ENCODE measurements at regions not wholly inside any gene's neighbourhood (a gene's known extent, or its start where the extent isn't known, plus 50 kb on each side); places are given as distances from the start of the nearest gene placed in this dataset.
A peak's percentile ranks its signal among the peaks of the same experiment; 100 is the strongest.

DNA sequence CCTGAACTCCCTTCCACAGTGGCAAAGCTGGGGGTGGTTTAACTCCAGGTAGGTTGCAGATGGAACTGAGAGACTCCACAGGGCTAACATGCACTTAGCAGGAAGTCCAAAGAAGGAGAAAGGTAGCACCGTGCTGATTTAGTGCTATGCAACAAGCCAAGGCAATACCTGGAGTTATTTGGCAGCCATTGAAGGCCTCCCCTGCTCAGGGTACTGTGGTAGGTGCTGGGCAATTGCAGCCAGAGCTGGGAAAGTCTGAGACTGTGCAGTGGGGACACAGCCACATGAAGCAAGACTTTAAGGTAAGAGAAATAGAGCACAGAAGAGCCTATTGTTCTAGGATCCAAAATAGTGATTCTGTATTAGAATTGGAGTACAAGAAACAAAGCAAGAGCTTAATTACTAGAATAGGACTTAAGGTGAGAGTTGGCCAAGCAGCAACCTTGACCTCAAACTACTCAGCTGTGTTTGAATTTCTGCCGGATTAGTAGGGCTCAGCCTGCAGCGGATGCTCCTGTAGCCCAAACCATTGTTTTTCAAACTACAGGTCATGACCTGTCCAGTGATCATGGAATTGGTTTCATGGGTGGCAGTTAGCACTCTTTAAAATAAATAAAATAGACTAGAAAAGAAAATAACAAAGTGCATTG lies 80.8 kb upstream of the STMND1 start:
- Mint-ChIP-seq H3K36me3 (ENCODE audit: low read depth) (no peaks in the 10 kb centered on the region), H3K4me3 (no peak overlapping the region)
- DNase-seq = no peak

DNA sequence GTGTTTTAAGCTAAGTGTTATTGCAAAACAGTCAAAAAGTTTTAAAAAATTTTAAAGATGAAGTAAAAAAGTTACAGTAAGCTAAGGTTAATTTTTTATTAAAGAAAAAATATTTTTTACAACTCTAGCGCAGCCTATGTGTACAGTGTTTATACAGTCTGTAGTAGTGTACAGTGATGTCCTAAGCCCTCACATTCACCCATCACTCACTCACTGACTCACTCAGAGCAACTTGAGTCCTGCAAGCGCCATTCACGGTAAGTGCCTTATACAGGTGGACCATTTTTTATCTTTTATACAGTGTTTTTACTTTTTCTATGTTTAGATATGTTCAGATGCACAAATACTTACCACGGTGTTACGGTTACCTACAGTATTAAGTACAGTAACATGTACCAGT lies 83.4 kb upstream of the STMND1 start:
- peaks cover 20% of the 10 kb centered on the region for H3K4me1 Mint-ChIP-seq (ENCODE audit: low read depth)

More for the DNA sequence above, 80.8 kb upstream of the STMND1 start:
- peaks cover 40% of the 10 kb centered on the region for H3K27me3 Mint-ChIP-seq
- H3K27ac Mint-ChIP-seq = no peak overlapping the region
- peaks cover 12% of the 10 kb centered on the region for H3K9me3 Mint-ChIP-seq
- peaks cover 5% of the 10 kb centered on the region for H3K4me1 Mint-ChIP-seq (ENCODE audit: low read depth)

DNA sequence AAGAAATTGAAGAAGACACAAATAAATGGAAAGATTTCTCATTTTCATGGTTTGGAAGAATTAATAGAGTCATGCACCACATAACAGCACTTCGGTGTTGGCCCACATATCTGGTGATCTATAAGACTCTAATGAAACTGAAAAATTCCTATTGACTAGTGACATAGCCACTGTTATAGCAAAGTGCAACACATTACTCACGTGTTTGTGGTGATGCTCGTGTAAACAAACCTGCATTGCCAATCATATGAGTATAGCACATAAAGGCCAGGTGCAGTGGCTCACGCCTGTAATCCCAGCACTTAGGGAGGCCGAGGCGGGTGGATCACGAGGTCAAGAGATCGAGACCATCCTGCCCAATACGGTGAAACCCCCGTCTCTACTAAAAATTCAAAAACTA lies 84.4 kb upstream of the STMND1 start:
- DNase-seq = no peak
- H3K27ac Mint-ChIP-seq = no peak overlapping the region
- peaks cover 56% of the 10 kb centered on the region for H3K27me3 Mint-ChIP-seq
- peaks cover 9% of the 10 kb centered on the region for H3K9me3 Mint-ChIP-seq
- H3K4me1 Mint-ChIP-seq (ENCODE audit: low read depth) = peaks cover 20% of the 10 kb centered on the region
- no peak overlapping the region for H3K4me3 Mint-ChIP-seq
- no peaks in the 10 kb centered on the region for H3K36me3 Mint-ChIP-seq (ENCODE audit: low read depth)

More for the DNA sequence above, 83.4 kb upstream of the STMND1 start:
- Mint-ChIP-seq H3K9me3 (peaks cover 9% of the 10 kb centered on the region), H3K36me3 (ENCODE audit: low read depth) (no peaks in the 10 kb centered on the region), H3K4me3 (no peak overlapping the region), H3K27ac (no peak overlapping the region), H3K27me3 (peaks cover 56% of the 10 kb centered on the region)
- DNase-seq = no peak

DNA sequence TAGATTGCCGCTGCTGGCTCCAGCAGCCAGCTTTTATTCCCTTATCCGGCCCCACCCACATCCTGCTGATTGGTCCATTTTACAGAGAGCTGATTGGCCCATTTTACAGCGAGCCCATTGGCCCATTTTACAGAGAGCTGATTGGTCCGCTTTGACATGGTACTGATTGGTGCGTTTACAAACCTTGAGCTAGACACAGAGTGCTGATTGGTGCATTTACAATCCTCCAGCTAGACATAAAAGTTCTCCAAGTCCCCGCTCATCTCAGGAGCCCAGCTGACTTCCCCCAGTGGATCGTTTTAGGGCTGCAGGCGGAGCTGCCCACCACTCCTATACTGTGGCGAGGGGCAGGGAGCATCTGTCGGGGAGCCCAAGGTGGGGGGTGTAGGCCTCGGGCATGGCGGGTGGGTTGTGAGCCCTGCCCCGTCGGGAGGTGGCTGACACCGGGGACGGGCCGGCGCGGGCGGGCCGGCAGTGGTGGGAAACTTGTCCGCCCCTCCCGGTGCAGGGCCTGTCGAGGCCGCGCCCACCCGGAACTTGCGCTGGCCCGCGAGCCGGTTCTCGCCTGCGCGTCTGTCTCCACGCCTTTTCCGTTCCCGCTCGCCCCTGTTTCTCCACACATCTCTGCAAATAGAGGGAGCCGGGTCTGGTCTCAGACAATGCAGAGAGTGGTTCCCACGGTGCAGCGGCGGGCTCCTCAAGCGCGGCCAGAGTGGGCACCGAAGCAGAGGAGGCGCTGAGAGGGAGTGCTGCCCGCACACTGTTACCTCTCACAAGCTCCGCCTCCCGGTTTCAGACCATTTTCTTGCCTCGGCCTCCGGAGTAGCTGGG lies 86.1 kb upstream of the STMND1 start:
- Mint-ChIP-seq H3K9me3 (peaks cover 9% of the 10 kb centered on the region), H3K36me3 (ENCODE audit: low read depth) (no peaks in the 10 kb centered on the region), H3K4me1 (ENCODE audit: low read depth) (peaks cover 20% of the 10 kb centered on the region), H3K27ac (peak overlapping the region; percentile 12), H3K4me3 (peak overlapping the region; percentile 61), H3K27me3 (peaks cover 50% of the 10 kb centered on the region)
- peak; percentile 50 for DNase-seq

DNA sequence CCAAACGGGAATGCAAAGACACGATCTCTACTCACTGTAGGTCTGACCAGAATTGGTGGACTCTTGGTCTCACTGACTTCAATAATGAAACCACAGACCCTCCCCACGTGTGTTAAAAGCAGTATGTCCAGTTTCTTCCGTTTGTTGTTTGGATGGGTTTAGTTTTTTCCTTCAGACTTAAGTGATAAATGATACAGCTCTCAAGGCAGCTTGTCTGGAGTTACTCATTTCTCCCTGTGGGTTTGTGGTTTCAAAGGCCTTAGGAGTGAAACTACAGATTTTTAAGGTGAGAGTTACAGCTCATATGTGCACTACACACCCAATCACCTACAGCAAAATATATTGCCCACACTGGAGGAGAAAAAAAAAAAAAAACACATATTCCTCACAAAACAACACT lies 86.7 kb upstream of the STMND1 start:
- peak overlapping the region; percentile 12 for H3K27ac Mint-ChIP-seq
- peaks cover 11% of the 10 kb centered on the region for H3K9me3 Mint-ChIP-seq
- no peaks in the 10 kb centered on the region for H3K36me3 Mint-ChIP-seq (ENCODE audit: low read depth)
- H3K4me3 Mint-ChIP-seq = peak overlapping the region; percentile 32
- H3K27me3 Mint-ChIP-seq = peaks cover 53% of the 10 kb centered on the region
- peaks cover 20% of the 10 kb centered on the region for H3K4me1 Mint-ChIP-seq (ENCODE audit: low read depth)
- DNase-seq = no peak

DNA sequence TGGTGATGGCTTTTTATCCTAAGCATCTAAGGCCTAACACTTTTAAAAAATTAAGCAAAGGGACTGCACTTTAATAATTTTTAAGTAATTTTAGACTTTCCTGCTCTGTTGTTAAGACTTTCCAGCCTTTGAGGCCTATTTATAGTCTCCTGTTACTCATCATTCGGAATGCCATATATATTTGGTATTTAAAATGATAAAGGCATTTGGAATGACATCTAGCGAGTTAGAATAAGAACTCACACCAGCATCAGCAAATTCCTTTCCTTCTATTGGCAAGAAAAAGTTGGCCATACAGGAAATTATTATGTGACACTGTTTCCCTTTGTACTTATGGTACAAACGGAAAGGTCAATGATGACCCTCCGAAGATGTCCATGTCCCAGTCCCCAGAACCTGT lies 88.1 kb upstream of the STMND1 start:
- Mint-ChIP-seq H3K4me1 (ENCODE audit: low read depth) (peaks cover 20% of the 10 kb centered on the region), H3K4me3 (no peak overlapping the region), H3K27ac (no peak overlapping the region), H3K9me3 (peaks cover 11% of the 10 kb centered on the region), H3K36me3 (ENCODE audit: low read depth) (no peaks in the 10 kb centered on the region), H3K27me3 (peaks cover 49% of the 10 kb centered on the region)
- DNase-seq = no peak

DNA sequence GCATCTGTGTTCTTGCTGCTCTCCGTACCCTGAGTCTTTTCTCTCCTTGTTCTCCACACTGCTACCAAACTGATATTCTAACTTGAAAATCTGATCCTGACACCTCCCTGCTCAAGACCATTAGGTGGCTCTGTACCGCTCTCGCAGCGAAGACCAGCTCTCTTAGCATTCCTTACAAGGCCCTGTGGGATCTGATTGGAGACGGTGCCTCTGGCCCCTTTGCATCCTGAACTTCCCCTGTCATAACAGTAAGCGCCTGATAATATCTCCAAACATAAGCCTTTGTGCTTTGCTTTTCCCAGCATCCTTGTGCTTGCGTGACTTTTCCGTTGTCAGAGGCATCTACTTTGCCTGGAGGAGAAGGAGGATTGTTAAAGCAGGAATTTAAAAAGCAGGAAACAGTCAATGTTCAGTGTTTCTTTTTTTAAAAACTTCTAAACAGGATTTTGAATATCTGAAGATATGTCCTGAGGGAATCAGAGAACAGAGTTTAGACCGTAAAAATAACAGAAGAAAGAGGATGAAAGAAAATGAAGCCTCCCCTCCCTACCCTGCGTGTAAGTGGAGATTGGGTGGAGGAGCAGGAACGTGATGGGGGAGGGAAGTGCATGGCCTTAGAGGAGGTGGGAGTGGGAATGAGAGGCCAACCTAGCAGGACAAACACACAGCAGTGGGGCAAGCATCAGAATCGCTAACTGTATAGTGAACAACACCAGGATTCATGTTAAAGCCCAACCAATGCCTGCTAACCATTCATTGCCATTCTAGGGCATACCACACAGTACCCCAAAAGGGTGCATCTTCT lies 89.2 kb upstream of the STMND1 start:
- H3K36me3 Mint-ChIP-seq (ENCODE audit: low read depth) = no peaks in the 10 kb centered on the region
- no peak overlapping the region for H3K27ac Mint-ChIP-seq
- H3K9me3 Mint-ChIP-seq = peaks cover 17% of the 10 kb centered on the region
- H3K27me3 Mint-ChIP-seq = peaks cover 53% of the 10 kb centered on the region
- H3K4me3 Mint-ChIP-seq = no peak overlapping the region
- H3K4me1 Mint-ChIP-seq (ENCODE audit: low read depth) = peaks cover 25% of the 10 kb centered on the region
- DNase-seq = no peak

DNA sequence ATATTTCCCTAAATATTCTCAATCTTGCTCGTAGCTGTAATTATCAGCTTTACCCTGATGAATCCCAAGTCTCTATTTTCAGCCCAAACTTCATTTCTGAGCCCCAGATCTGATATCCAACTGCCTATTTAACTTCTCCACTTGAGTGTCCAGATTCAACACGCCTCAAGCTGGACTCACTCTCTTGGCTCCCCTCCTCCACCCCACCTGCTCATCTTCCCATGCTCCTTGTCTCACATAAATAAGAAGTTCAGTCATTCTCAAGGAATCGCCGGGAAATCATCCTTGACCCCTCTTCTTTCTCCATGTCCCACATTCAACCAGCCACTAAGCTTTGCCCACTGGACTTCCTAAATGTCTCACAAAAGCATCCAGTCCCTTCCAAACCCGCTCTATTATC lies 89.9 kb upstream of the STMND1 start:
- Mint-ChIP-seq H3K36me3 (ENCODE audit: low read depth) (no peaks in the 10 kb centered on the region), H3K27ac (no peak overlapping the region), H3K9me3 (peaks cover 17% of the 10 kb centered on the region), H3K27me3 (peaks cover 48% of the 10 kb centered on the region), H3K4me3 (no peak overlapping the region), H3K4me1 (ENCODE audit: low read depth) (peaks cover 28% of the 10 kb centered on the region)
- DNase-seq = no peak

DNA sequence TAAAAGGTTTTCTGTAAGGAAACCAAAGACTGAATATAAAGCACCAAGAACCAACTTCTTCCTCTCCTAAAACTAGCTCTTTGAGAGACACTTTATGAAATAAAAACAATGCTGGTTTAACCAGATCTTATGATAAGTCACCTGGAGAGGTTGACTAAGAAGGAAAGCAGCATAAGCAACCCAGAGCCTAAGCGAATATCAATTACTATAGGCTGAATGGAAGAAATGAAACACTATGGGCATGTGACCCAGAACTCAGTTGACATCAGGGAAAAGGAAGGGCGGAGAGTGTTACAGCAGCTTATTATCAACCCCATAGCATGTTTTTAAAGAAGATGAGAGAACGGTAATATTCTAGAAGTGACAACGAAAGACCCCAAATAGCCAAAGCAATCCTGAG lies 94.1 kb upstream of the STMND1 start:
- peaks cover 9% of the 10 kb centered on the region for H3K9me3 Mint-ChIP-seq
- H3K36me3 Mint-ChIP-seq (ENCODE audit: low read depth) = no peaks in the 10 kb centered on the region
- no peak overlapping the region for H3K4me3 Mint-ChIP-seq
- peaks cover 8% of the 10 kb centered on the region for H3K4me1 Mint-ChIP-seq (ENCODE audit: low read depth)
- peak overlapping the region; percentile 54 for H3K27ac Mint-ChIP-seq
- no peak for DNase-seq
- H3K27me3 Mint-ChIP-seq = peaks cover 57% of the 10 kb centered on the region

DNA sequence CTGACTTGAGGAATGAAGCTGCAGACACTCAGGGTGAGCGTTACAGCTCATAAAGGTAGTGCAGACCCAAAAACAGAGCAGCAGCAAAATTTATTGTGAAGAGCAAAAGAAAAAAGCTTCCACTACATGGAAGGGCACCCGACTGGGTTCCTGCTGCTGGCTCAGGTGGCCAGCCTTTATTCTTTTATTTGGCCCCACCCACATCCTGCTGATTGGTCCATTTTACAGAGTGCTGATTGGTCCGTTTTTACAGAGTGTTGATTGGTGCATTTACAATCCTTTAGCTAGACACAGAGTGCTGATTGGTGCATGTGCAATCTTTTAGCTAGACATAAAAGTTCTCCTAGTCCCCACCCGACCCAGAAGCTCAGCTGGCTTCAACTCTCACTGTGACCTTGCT lies 95.3 kb upstream of the STMND1 start:
- H3K27me3 Mint-ChIP-seq = peaks cover 68% of the 10 kb centered on the region
- H3K27ac Mint-ChIP-seq = no peak overlapping the region
- no peaks in the 10 kb centered on the region for H3K36me3 Mint-ChIP-seq (ENCODE audit: low read depth)
- DNase-seq = no peak
- peaks cover 9% of the 10 kb centered on the region for H3K9me3 Mint-ChIP-seq
- peaks cover 8% of the 10 kb centered on the region for H3K4me1 Mint-ChIP-seq (ENCODE audit: low read depth)
- no peak overlapping the region for H3K4me3 Mint-ChIP-seq

DNA sequence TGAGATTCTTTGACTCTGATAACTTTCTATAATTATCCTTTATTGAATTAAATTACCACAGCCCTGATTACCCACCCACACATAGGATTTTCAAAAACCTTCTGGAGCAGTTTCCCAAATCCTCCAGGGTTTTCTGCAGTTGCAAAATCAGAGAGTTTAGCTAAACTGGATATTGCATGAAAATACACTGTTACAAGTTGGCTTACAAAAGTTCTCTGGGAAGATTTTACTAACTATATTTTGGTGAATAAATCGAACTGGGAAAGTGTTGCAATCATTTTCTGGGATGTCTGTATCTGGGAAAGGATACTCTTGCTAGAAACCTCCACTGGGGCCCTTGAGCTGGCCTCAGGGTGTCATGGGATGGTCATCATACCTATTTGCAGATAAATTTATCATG lies 97.6 kb upstream of the STMND1 start:
- Mint-ChIP-seq H3K27me3 (peaks cover 72% of the 10 kb centered on the region), H3K4me3 (no peak overlapping the region), H3K36me3 (ENCODE audit: low read depth) (no peaks in the 10 kb centered on the region), H3K9me3 (peaks cover 6% of the 10 kb centered on the region), H3K27ac (no peak overlapping the region), H3K4me1 (ENCODE audit: low read depth) (peaks cover 8% of the 10 kb centered on the region)
- no peak for DNase-seq

DNA sequence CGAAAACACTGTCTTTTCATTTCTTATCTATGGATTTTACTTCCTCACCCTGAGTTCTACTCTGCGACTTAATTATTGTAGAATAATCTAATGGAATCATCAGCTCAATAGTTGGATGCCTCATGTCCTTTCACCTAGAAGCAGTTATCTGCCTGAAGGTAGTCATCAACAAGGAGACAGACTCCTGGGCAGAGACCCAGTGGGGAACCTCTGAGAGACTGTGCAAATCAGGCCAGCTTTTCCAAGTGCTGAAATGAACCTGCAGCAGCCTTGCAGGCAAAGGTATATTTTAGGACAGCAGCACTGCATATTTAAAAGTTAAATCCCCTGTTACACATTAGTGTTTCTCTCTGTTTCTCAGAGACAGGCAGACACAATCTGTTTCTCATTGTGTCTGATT lies 99.7 kb upstream of the STMND1 start:
- Mint-ChIP-seq H3K27me3 (peaks cover 79% of the 10 kb centered on the region), H3K36me3 (ENCODE audit: low read depth) (no peaks in the 10 kb centered on the region), H3K27ac (no peak overlapping the region), H3K4me3 (no peak overlapping the region), H3K4me1 (ENCODE audit: low read depth) (no peaks in the 10 kb centered on the region), H3K9me3 (no peaks in the 10 kb centered on the region)
- no peak for DNase-seq

DNA sequence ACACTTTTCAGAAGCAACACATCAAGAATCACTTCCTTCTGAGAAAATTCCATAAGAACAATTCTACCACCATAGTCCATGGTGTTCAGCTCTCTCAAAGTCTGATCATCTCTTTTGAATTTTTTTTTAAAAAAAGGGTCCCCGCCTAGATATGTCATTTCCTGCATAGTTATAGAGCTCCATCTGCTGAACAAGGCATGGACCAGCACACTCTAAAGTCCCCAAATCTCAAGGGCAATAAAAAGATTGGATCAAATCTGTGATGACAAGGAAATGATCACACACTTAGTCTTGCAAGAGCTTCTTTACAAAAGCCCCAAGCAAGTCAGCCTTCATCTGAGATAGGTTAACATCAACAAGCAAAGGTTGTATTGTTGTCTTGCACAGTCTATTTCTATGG lies 100.7 kb upstream of the STMND1 start:
- Mint-ChIP-seq H3K4me1 (ENCODE audit: low read depth) (no peaks in the 10 kb centered on the region), H3K27ac (no peak overlapping the region), H3K27me3 (peaks cover 83% of the 10 kb centered on the region), H3K9me3 (no peaks in the 10 kb centered on the region), H3K36me3 (ENCODE audit: low read depth) (no peaks in the 10 kb centered on the region), H3K4me3 (no peak overlapping the region)
- no peak for DNase-seq

DNA sequence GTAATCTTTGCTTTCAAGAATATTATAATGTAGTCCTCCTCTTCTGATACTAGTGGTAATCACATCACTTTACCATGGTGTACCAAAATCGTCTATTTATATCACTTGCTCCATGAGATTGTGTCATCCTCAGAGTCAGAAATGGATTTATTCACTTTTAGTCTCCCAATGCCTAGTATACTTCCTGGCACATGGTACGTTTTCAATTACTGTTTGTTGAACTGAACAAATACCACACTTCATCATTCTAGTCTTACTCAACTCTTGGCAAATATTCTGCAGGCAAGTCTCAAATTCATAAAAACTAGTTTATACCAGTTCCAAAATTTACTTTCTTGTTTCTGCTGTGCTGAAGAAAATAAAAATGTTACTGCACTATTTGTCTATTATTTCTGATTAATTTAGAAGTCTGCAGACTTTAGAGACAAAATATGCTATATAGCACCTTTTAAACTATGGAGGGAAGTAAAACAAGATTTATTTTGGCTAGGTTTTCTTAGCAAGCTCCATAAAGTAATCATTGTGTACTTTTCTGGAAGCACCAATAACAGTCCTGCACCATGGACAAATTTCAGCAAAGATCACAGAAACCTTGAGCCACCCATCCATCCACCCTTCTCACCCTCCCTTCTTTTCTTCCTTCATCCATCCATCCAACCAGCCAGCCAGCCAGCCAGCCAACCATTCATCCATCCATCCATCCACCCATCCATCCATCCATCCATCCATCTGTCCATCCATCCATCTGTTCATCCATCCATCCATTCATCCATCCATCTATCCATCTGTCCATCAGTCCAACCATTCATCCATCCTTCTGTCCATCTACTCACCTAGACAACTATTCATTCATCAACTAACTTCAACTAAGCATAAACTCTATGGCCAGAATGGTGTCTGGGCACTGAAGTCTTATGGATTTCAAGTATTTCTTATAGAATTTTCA lies 102.1 kb upstream of the STMND1 start:
- Mint-ChIP-seq H3K27me3 (peaks cover 79% of the 10 kb centered on the region), H3K9me3 (no peaks in the 10 kb centered on the region), H3K4me1 (ENCODE audit: low read depth) (no peaks in the 10 kb centered on the region), H3K36me3 (ENCODE audit: low read depth) (no peaks in the 10 kb centered on the region), H3K27ac (no peak overlapping the region), H3K4me3 (no peak overlapping the region)
- no peak for DNase-seq

Measured in activated T-cell treated with anti-CD3 and anti-CD28 coated beads, Interleukin-2, amount 50 U/mL, for 24 hours (primary cell).